Panc1 (cell line): ENCODE measurements at regions not wholly inside any gene's neighbourhood (a gene's known extent, or its start where the extent isn't known, plus 50 kb on each side); places are given as distances from the start of the nearest gene placed in this dataset.

Experiments used
- ATAC-seq: fragments of 200-7000 bp; cut with Tn5 transposase; 2 replicates; pipeline ENCODE4 v1.9.1; 2020; ENCODE audit warnings: mild to moderate bottlenecking, moderate library complexity
- BruUV-seq: library from RNA; stranded (reverse); fragments of 400-500 nt; replicated peaks from 2 replicates; lab custom pipeline; 2021; lab: Mats Ljungman, UMichigan
- CTCF ChIA-PET: fragments of 300-600 bp; sonication (Branson Sonifier 250); formaldehyde crosslinking; loops from one replicate; lab custom pipeline; 2022; ENCODE audit warnings: antibody characterized with exemption; lab: Charles Lee
- POLR2A ChIA-PET: fragments of 300-600 bp; sonication (Branson Sonifier 250); formaldehyde crosslinking; loops from one replicate; lab custom pipeline; 2022; ENCODE audit warnings: antibody characterized with exemption; lab: Charles Lee
- DNase-seq: peaks from one replicate; pipeline ENCODE4 v3.0.0-alpha.2; 2010; ENCODE audit warnings: low read depth, low spot score
- H3K27ac ChIP-seq: 2 replicates; pipeline ENCODE4 v1.5.1; 2011; ENCODE audit warnings: mild to moderate bottlenecking, low read length, inconsistent platforms
- H3K27me3 ChIP-seq: fragments of 200-500 bp; sonication (Bioruptor generic); 2 replicates; pipeline ENCODE4 v1.6.0; 2014; ENCODE audit warnings: low read length, inconsistent platforms; ENCODE audit not compliant: control insufficient read depth, insufficient read depth
- H3K36me3 ChIP-seq: fragments of 200-500 bp; sonication (Bioruptor generic); 2 replicates; pipeline ENCODE4 v1.5.1; 2014; ENCODE audit warnings: inconsistent platforms, mild to moderate bottlenecking, low read length, moderate library complexity; ENCODE audit not compliant: control insufficient read depth, insufficient read depth
- H3K4me1 ChIP-seq: 2 replicates; pipeline ENCODE4 v1.5.1; 2011; ENCODE audit warnings: inconsistent platforms, mild to moderate bottlenecking, low read length, moderate library complexity; ENCODE audit not compliant: control insufficient read depth, insufficient read depth
- H3K4me3 ChIP-seq, 2 experiments: 2 replicates each; pipeline ENCODE4 v1.5.1; 2011 to 2012; ENCODE audit warnings: low read depth in 2 of 2, low read length in 2 of 2, mild to moderate bottlenecking in 2 of 2, inconsistent platforms in 1 of 2, moderate library complexity in 1 of 2
- H3K9me3 ChIP-seq: fragments of 200-500 bp; sonication (Bioruptor generic); 2 replicates; pipeline ENCODE4 v1.5.1; 2014; ENCODE audit warnings: low read depth, mild to moderate bottlenecking, inconsistent platforms, low read length, moderate library complexity; ENCODE audit not compliant: control insufficient read depth, insufficient read depth
- CTCF ChIP-seq: fragments of 450-650 bp; IDR thresholded peaks from 2 replicates; pipeline ENCODE4 v1.5.1; 2017; ENCODE audit warnings: mild to moderate bottlenecking
- POLR2AphosphoS5 ChIP-seq: IDR thresholded peaks from 2 replicates; pipeline ENCODE4 v1.6.1; 2012; ENCODE audit warnings: mild to moderate bottlenecking, low read depth, low read length, moderate library complexity
- REST ChIP-seq, 2 experiments: IDR thresholded peaks; 2 replicates each; pipeline ENCODE4 v1.6.1; 2011 to 2012; ENCODE audit warnings: low read depth in 2 of 2, control low read depth in 1 of 2, low read length in 1 of 2, mild to moderate bottlenecking in 1 of 2, moderate library complexity in 1 of 2; ENCODE audit not compliant: insufficient read depth in 1 of 2
- SIN3A ChIP-seq: IDR thresholded peaks from 2 replicates; pipeline ENCODE4 v1.6.1; 2012; ENCODE audit warnings: low read depth, mild to moderate bottlenecking, low read length, moderate library complexity, borderline replicate concordance; ENCODE audit not compliant: insufficient read depth
- TCF7L2 ChIP-seq: IDR thresholded peaks from 2 replicates; pipeline ENCODE4 v1.6.1; 2011; ENCODE audit warnings: mild to moderate bottlenecking, low read depth, low read length, inconsistent platforms
- in situ Hi-C: cut with HindIII; loops from 2 replicates; pipeline ENCODE4 v1.10.0; 2016; ENCODE audit warnings: low sequenced_read_pairs, low pct_unique_long_range_greater_than_20kb
- intact Hi-C: fragments of 100-400 bp; cut with micrococcal nuclease; formaldehyde crosslinking; loops from one replicate; pipeline ENCODE4 v1.10.0; 2022; ENCODE audit not compliant: unreplicated experiment

- no peak for TF ChIP-seq SIN3A
- TF ChIP-seq TCF7L2 = no peak
- TF ChIP-seq REST (IDR thresholded peaks at IDR 0.05; ENCODE audit: insufficient read depth in 1 of 2, low read depth in 2 of 2, low read length in 1 of 2) = no peak
- TF ChIP-seq POLR2AphosphoS5 = no peak
- no peak for TF ChIP-seq CTCF
- CTCF ChIA-PET = no interaction called here
- Histone ChIP-seq H3K9me3 (peaks cover 3% of the 10 kb centered on the region; the same call in 1 of the 2 replicates), H3K4me1 (no peaks in the 10 kb centered on the region), H3K36me3 (no peaks in the 10 kb centered on the region), H3K27me3 (no peaks in the 10 kb centered on the region; the same call in none of the 2 replicates), H3K4me3 (no peak overlapping the region), H3K27ac (no peak overlapping the region)
- in situ Hi-C loops (no loop called here), intact Hi-C loops (no loop called here)
- POLR2A ChIA-PET = no interaction called here
- DNase-seq (no peak), ATAC-seq (no peak)
- BruUV-seq = no TSS peak
Measured at GRCh38 chr11:10996678-10997077, 138.8 kb upstream of the ZBED5 start.

- no TSS peak for BruUV-seq
- Histone ChIP-seq H3K4me1 (no peaks in the 10 kb centered on the region), H3K27me3 (no peaks in the 10 kb centered on the region; the same call in 1 of the 2 replicates), H3K4me3 (no peak overlapping the region), H3K9me3 (peaks cover 3% of the 10 kb centered on the region; the same call in 1 of the 2 replicates), H3K27ac (no peak overlapping the region), H3K36me3 (no peaks in the 10 kb centered on the region)
- in situ Hi-C loops (no loop called here), intact Hi-C loops (no loop called here)
- ChIA-PET CTCF (no interaction called here), POLR2A (no interaction called here)
- no peak for DNase-seq
- TF ChIP-seq POLR2AphosphoS5 = no peak
- no peak for TF ChIP-seq REST (IDR thresholded peaks at IDR 0.05; ENCODE audit: insufficient read depth in 1 of 2, low read depth in 2 of 2, low read length in 1 of 2)
- TF ChIP-seq CTCF = no peak; the same call in 1 of the 2 replicates
- no peak for TF ChIP-seq SIN3A
- TF ChIP-seq TCF7L2 = no peak
- no peak for ATAC-seq
Measured at GRCh38 chr11:10993640-10994039, 135.8 kb upstream of the ZBED5 start.
